K562 (cell line): ENCODE measurements at regions not wholly inside any gene's neighbourhood (a gene's known extent, or its start where the extent isn't known, plus 50 kb on each side); places are given as distances from the start of the nearest gene placed in this dataset.
A peak's percentile ranks its signal among the peaks of the same experiment; 100 is the strongest.

ENCODE experiments used
- C11orf30 ChIP-seq: fragments of 450-650 bp; IDR thresholded peaks from 2 replicates; pipeline ENCODE4 v1.6.1; 2016; ENCODE audit warnings: low read depth, mild to moderate bottlenecking
- CEBPG ChIP-seq, 3 experiments: fragments of 200-800 bp in 1 of 3; sonication (Bioruptor generic) in 1 of 3; sonication (generic) in 1 of 3; formaldehyde crosslinking in 1 of 3; IDR thresholded peaks in 2 of 3; conservative IDR thresholded peaks in 1 of 3; 2 replicates each; pipeline versions ENCODE4 v1.6.1 to v1.8.0; 2016 to 2022; ENCODE audit warnings: missing compliant biosample characterization in 2 of 3, missing genetic modification characterization in 2 of 3, mild to moderate bottlenecking in 1 of 3, missing genetic modification reagents in 1 of 3
- EWSR1 ChIP-seq: fragments of 450-650 bp; IDR thresholded peaks from 2 replicates; pipeline ENCODE4 v1.6.1; 2018; ENCODE audit warnings: borderline replicate concordance, mild to moderate bottlenecking, low read depth, moderate library complexity; ENCODE audit not compliant: partially characterized antibody
- KHSRP ChIP-seq: fragments of 450-650 bp; IDR thresholded peaks from 2 replicates; pipeline ENCODE4 v1.6.1; 2017
- MAFG ChIP-seq: fragments of 450-650 bp; conservative IDR thresholded peaks from 2 replicates; pipeline ENCODE4 v1.6.1; 2016; ENCODE audit warnings: missing genetic modification characterization, missing compliant biosample characterization
- NCOA1 ChIP-seq: fragments of 450-650 bp; IDR thresholded peaks from 2 replicates; pipeline ENCODE4 v1.6.1; 2016; ENCODE audit warnings: low read depth
- PKNOX1 ChIP-seq: fragments of 450-650 bp; IDR thresholded peaks from 2 replicates; pipeline ENCODE4 v1.6.1; 2016
- RBM39 ChIP-seq: fragments of 200-400 bp; formaldehyde crosslinking; optimal IDR thresholded peaks from 2 replicates; pipeline ENCODE3; 2018; ENCODE audit warnings: low read depth, low read length
- ZBTB12 ChIP-seq: fragments of 250-450 bp; sonication (Bioruptor Pico); IDR thresholded peaks from 2 replicates; pipeline ENCODE4 v1.4.0; 2020
- ZNF311 ChIP-seq: fragments of 250-450 bp; sonication (Bioruptor Pico); IDR thresholded peaks from 2 replicates; pipeline ENCODE4 v1.4.0; 2020; ENCODE audit warnings: mild to moderate bottlenecking, moderate library complexity
- ZNF316 ChIP-seq: fragments of 450-650 bp; IDR thresholded peaks from 2 replicates; pipeline ENCODE4 v1.6.1; 2016
- ZSCAN29 ChIP-seq: fragments of 450-650 bp; IDR thresholded peaks from 2 replicates; pipeline ENCODE4 v1.6.1; 2017
- TF ChIP-seq, protein P1 (sequence below): fragments of 250-450 bp; sonication (Bioruptor Pico); IDR thresholded peaks from 2 replicates; pipeline ENCODE4 v1.5.0; 2020; ENCODE audit warnings: mild to moderate bottlenecking

DNA sequence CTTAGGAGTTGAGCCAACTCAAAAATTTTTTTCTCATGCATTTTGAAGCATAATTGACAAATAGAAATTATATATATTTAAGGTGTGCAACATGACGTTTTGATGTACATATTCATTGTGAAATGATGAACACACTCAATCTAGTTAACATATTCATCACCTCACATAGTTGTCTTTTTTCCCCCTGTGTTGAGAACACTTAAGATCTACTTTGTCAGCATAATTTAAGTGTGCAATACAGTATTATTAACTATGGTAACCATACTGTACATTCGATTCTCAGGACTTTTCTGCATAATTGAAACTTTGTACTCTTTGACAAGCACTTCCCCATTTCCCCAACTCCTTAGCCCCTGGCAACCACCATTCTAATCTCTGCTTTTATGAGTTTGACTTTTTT lies 192.2 kb upstream of the ZKSCAN2 start (continued):
- TF ChIP-seq C11orf30 (peak; percentile 38; the same call in 1 of the 2 replicates), PKNOX1 (no peak), ZSCAN29 (no peak), NCOA1 (no peak), EWSR1 (no peak), ZNF316 (peak; percentile 72), RBM39 (no peak), MAFG (tag) (0 out of 2 replicates have a peak, but pooled peaks have one; percentile 25), ZBTB12 (CRISPR knock-in tag) (no peak), CEBPG (CRISPR knock-in tag; IDR thresholded peaks at IDR 0.05) (no peak), CEBPG (tag; conservative IDR thresholded peaks at IDR 0.05 in 1 of 2, IDR thresholded peaks at IDR 0.05 in 1 of 2) (no peak), KHSRP (no peak), ZNF311 (no peak)
- TF ChIP-seq, protein P1, sequence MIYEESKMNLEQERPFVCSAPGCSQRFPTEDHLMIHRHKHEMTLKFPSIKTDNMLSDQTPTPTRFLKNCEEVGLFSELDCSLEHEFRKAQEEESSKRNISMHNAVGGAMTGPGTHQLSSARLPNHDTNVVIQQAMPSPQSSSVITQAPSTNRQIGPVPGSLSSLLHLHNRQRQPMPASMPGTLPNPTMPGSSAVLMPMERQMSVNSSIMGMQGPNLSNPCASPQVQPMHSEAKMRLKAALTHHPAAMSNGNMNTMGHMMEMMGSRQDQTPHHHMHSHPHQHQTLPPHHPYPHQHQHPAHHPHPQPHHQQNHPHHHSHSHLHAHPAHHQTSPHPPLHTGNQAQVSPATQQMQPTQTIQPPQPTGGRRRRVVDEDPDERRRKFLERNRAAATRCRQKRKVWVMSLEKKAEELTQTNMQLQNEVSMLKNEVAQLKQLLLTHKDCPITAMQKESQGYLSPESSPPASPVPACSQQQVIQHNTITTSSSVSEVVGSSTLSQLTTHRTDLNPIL, result no peak
- TF ChIP-seq, all 486 proteins: peak for 3
